Vagina (tissue), 2 donors: ENCODE measurements at regions not wholly inside any gene's neighbourhood (a gene's known extent, or its start where the extent isn't known, plus 50 kb on each side); places are given as distances from the start of the nearest gene placed in this dataset.

ENCODE experiments used
- DNase-seq, 2 donors: peaks; one replicate each; pipeline ENCODE4 v3.0.0-alpha.2; 2017; ENCODE audit errors: extremely low spot score in 2 of 2
- H3K27ac ChIP-seq: fragments of 200-600 bp; sonication (generic); one replicate; pipeline ENCODE4 v1.5.1; 2019
- H3K27me3 ChIP-seq: fragments of 200-600 bp; sonication (generic); one replicate; pipeline ENCODE4 v1.5.1; 2019
- H3K36me3 ChIP-seq, 2 donors: fragments of 200-600 bp; sonication (generic); one replicate each; pipeline ENCODE4 v1.5.1; 2017 to 2019
- H3K4me1 ChIP-seq: fragments of 200-600 bp; sonication (generic); one replicate; pipeline ENCODE4 v1.5.1; 2019
- H3K4me3 ChIP-seq, 2 donors: fragments of 200-600 bp; sonication (generic); 1 replicate in 1 of 2; 2 replicates in 1 of 2; pipeline ENCODE4 v1.5.1; 2016 to 2019
- H3K9me3 ChIP-seq: fragments of 200-600 bp; sonication (generic); one replicate; pipeline ENCODE4 v1.5.1; 2019
- POLR2A ChIP-seq, 2 donors: fragments of 450-650 bp; IDR thresholded peaks; one replicate each; pipeline ENCODE4 v1.6.1; 2017; ENCODE audit warnings: antibody characterized with exemption in 2 of 2, mild to moderate bottlenecking in 2 of 2, moderate library complexity in 2 of 2
- POLR2AphosphoS5 ChIP-seq, 2 donors: sonication (generic); formaldehyde crosslinking; IDR thresholded peaks; one replicate each; pipeline ENCODE4 v1.9.0; 2017; ENCODE audit warnings: antibody characterized with exemption in 2 of 2, mild to moderate bottlenecking in 2 of 2, low read depth in 1 of 2; ENCODE audit not compliant: insufficient read depth in 1 of 2
- intact Hi-C: fragments of 100-400 bp; cut with DNase I; formaldehyde crosslinking; loops from one replicate; pipeline ENCODE4 v1.15.1; 2023
- TF ChIP-seq, protein P1 (sequence below), 3 experiments: fragments of 450-650 bp in 2 of 3; fragments of 200-600 bp in 1 of 3; sonication (generic) in 1 of 3; IDR thresholded peaks; one replicate each; pipeline ENCODE4 v1.5.1; 2017 to 2019; ENCODE audit warnings: antibody characterized with exemption in 3 of 3, mild to moderate bottlenecking in 2 of 3, moderate library complexity in 2 of 3

DNA sequence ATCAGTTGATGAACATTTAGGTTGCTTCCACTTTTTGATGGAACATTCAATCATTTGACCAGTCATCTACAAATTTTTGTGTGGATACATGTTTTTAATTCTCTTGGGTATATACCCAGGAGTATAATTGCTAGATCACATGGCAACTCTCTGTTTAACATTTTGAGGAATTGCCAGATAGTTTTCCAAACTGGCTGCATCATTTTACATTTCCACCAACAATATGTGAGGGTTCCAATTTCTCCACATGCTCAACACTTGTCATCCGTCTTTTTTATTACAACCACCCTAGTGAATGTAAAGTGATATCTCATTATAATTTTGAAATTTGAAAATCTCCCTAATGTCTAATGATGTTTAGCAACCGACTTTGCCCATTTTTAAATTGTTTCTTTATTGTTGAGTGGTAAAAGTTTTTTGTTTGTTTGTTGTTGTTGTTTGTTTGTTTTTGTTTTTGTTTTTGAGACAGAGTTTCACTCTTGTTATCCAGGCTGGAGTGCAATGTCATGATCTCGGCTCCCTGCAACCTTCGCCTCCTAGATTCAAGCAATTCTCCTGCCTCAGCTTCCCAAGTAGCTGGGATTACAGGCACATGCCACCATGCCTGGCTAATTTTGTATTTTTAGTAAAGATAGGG lies 53.7 kb upstream of the PDYN start:
- no peaks in the 10 kb centered on the region for H3K27me3 ChIP-seq
- no peak overlapping the region for H3K27ac ChIP-seq
- intact Hi-C loops = no loop called here
- DNase-seq = no peak
- H3K4me1 ChIP-seq = no peaks in the 10 kb centered on the region
- H3K9me3 ChIP-seq = no peaks in the 10 kb centered on the region
- TF ChIP-seq POLR2AphosphoS5 (IDR thresholded peaks at IDR 0.05; ENCODE audit: insufficient read depth in 1 of 2, low read depth in 1 of 2) (no peak), POLR2A (IDR thresholded peaks at IDR 0.05) (no peak)
- TF ChIP-seq, protein P1, sequence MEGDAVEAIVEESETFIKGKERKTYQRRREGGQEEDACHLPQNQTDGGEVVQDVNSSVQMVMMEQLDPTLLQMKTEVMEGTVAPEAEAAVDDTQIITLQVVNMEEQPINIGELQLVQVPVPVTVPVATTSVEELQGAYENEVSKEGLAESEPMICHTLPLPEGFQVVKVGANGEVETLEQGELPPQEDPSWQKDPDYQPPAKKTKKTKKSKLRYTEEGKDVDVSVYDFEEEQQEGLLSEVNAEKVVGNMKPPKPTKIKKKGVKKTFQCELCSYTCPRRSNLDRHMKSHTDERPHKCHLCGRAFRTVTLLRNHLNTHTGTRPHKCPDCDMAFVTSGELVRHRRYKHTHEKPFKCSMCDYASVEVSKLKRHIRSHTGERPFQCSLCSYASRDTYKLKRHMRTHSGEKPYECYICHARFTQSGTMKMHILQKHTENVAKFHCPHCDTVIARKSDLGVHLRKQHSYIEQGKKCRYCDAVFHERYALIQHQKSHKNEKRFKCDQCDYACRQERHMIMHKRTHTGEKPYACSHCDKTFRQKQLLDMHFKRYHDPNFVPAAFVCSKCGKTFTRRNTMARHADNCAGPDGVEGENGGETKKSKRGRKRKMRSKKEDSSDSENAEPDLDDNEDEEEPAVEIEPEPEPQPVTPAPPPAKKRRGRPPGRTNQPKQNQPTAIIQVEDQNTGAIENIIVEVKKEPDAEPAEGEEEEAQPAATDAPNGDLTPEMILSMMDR (IDR thresholded peaks at IDR 0.05) = no peak
- no peak overlapping the region for H3K4me3 ChIP-seq
- H3K36me3 ChIP-seq = no peaks in the 10 kb centered on the region

DNA sequence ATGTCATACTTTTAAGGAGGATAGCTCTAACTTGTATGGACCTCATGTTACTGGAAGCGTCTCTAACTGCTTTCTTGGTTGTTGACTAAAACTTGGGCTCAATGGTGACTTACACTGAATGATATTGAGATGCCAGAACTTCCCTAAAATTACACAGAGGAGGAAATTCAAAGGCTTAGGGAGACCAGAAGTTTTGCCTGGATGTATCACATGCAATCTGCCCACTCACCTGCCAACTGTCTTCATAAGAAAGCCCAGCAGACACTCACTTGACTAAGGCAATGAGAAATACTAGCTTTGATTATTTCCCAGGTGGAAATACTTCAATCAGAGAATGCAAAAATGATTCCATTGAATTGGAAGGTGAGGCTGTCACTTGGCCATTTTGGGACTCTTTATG lies 51.2 kb upstream of the PDYN start:
- H3K9me3 ChIP-seq = no peaks in the 10 kb centered on the region
- no peaks in the 10 kb centered on the region for H3K27me3 ChIP-seq
- no peak overlapping the region for H3K4me3 ChIP-seq
- H3K4me1 ChIP-seq = no peaks in the 10 kb centered on the region
- H3K36me3 ChIP-seq = no peaks in the 10 kb centered on the region
- TF ChIP-seq POLR2AphosphoS5 (IDR thresholded peaks at IDR 0.05; ENCODE audit: insufficient read depth in 1 of 2, low read depth in 1 of 2) (no peak), POLR2A (IDR thresholded peaks at IDR 0.05) (no peak)
- TF ChIP-seq, protein P1 (IDR thresholded peaks at IDR 0.05) = no peak
- intact Hi-C loops = loop anchor here (2.0 kb wide), 1 partner anchor 30 kb away; no protein-coding TSS in a partner anchor
- DNase-seq = no peak
- H3K27ac ChIP-seq = no peak overlapping the region
